ENCODE measurements at regions not wholly inside any gene's neighbourhood (a gene's known extent, or its start where the extent isn't known, plus 50 kb on each side); places are given as distances from the start of the nearest gene placed in this dataset.

DNA sequence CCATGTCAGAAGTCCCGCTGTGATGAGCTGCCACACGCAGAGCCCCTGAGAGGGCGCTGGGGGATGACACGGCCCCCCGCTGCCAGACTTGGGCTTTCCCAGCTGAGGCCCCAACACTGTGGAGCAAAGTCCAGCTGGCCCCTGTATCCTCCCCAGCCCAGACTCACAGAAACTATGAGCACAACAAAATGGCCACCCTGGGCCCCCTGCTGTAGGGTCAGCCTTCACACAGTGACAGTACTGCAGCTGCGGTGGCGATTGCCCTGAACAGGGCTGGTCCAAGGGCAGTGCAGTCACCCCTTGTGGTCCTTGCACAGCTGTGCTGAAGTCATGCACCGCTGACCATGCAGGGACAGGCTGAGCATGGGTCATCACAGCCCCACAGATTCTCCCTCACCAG lies 78.2 kb upstream of the CST7 start:
- Histone ChIP-seq H3K36me3 (ENCODE audit: control insufficient read depth, insufficient read depth, low read length) (no peaks in the 10 kb centered on the region), H3K9ac (ENCODE audit: insufficient read depth in 1 of 2, low read depth in 2 of 2, low read length in 2 of 2) (no peak overlapping the region), H3K27ac (ENCODE audit: extremely low read depth, low read depth, low read length) (no peak overlapping the region), H3K9me1 (ENCODE audit: control insufficient read depth, insufficient read depth, low read length) (no peaks in the 10 kb centered on the region), H3K79me2 (ENCODE audit: control insufficient read depth, insufficient read depth, low read length) (no peaks in the 10 kb centered on the region), H3K9me3 (replicated peaks; ENCODE audit: control insufficient read depth, insufficient read depth, low read depth, low read length) (no peaks in the 10 kb centered on the region), H3K4me3 (no peak overlapping the region), H3K27me3 (ENCODE audit: control insufficient read depth in 2 of 2, insufficient read depth in 2 of 2, low read length in 2 of 2) (no peaks in the 10 kb centered on the region; a peak in 1 of 5 replicates), H4K20me1 (replicated peaks; ENCODE audit: control insufficient read depth, insufficient read depth, low read length) (no peaks in the 10 kb centered on the region), H3K4me1 (replicated peaks in 1 of 2; ENCODE audit: control insufficient read depth in 2 of 2, insufficient read depth in 2 of 2, low read length in 2 of 2) (no peaks in the 10 kb centered on the region), H3K4me2 (ENCODE audit: insufficient read depth, low read length) (no peak overlapping the region), H2AFZ (ENCODE audit: low read depth, low read length) (no peak overlapping the region)
- ATAC-seq (no peak), DNase-seq (ENCODE audit: extremely low read depth in 1 of 4, low spot score in 3 of 4) (no peak), FAIRE-seq (no peak)
- BruUV-seq (replicated peaks): no TSS peak
- TF ChIP-seq MAFK (IDR thresholded peaks at IDR 0.05; ENCODE audit: low read length): no peak
- TF ChIP-seq PCBP1 (IDR thresholded peaks at IDR 0.05; ENCODE audit: low read depth, low read length, poor library complexity, severe bottlenecking): no peak
- TF ChIP-seq JUND (IDR thresholded peaks at IDR 0.05; ENCODE audit: borderline replicate concordance, low read depth, low read length): no peak
- no peak for TF ChIP-seq JUND (tag; IDR thresholded peaks at IDR 0.05; ENCODE audit: borderline replicate concordance, low read depth, low read length)
- TF ChIP-seq ZZZ3 (IDR thresholded peaks at IDR 0.05): no peak
- TF ChIP-seq NFIC (IDR thresholded peaks at IDR 0.05): no peak
- no peak for TF ChIP-seq HDAC2 (IDR thresholded peaks at IDR 0.05)
- TF ChIP-seq, protein P1, sequence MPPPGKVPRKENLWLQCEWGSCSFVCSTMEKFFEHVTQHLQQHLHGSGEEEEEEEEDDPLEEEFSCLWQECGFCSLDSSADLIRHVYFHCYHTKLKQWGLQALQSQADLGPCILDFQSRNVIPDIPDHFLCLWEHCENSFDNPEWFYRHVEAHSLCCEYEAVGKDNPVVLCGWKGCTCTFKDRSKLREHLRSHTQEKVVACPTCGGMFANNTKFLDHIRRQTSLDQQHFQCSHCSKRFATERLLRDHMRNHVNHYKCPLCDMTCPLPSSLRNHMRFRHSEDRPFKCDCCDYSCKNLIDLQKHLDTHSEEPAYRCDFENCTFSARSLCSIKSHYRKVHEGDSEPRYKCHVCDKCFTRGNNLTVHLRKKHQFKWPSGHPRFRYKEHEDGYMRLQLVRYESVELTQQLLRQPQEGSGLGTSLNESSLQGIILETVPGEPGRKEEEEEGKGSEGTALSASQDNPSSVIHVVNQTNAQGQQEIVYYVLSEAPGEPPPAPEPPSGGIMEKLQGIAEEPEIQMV (tag; conservative IDR thresholded peaks at IDR 0.05; ENCODE audit: low read depth): no peak
- TF ChIP-seq NFXL1 (CRISPR knock-in tag; IDR thresholded peaks at IDR 0.05): no peak
- no peak for TF ChIP-seq MTA3 (IDR thresholded peaks at IDR 0.05; ENCODE audit: borderline replicate concordance)
- TF ChIP-seq, protein P2, sequence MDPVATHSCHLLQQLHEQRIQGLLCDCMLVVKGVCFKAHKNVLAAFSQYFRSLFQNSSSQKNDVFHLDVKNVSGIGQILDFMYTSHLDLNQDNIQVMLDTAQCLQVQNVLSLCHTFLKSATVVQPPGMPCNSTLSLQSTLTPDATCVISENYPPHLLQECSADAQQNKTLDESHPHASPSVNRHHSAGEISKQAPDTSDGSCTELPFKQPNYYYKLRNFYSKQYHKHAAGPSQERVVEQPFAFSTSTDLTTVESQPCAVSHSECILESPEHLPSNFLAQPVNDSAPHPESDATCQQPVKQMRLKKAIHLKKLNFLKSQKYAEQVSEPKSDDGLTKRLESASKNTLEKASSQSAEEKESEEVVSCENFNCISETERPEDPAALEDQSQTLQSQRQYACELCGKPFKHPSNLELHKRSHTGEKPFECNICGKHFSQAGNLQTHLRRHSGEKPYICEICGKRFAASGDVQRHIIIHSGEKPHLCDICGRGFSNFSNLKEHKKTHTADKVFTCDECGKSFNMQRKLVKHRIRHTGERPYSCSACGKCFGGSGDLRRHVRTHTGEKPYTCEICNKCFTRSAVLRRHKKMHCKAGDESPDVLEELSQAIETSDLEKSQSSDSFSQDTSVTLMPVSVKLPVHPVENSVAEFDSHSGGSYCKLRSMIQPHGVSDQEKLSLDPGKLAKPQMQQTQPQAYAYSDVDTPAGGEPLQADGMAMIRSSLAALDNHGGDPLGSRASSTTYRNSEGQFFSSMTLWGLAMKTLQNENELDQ (CRISPR knock-in tag; IDR thresholded peaks at IDR 0.05; ENCODE audit: borderline replicate concordance): no peak
- TF ChIP-seq, protein P3, sequence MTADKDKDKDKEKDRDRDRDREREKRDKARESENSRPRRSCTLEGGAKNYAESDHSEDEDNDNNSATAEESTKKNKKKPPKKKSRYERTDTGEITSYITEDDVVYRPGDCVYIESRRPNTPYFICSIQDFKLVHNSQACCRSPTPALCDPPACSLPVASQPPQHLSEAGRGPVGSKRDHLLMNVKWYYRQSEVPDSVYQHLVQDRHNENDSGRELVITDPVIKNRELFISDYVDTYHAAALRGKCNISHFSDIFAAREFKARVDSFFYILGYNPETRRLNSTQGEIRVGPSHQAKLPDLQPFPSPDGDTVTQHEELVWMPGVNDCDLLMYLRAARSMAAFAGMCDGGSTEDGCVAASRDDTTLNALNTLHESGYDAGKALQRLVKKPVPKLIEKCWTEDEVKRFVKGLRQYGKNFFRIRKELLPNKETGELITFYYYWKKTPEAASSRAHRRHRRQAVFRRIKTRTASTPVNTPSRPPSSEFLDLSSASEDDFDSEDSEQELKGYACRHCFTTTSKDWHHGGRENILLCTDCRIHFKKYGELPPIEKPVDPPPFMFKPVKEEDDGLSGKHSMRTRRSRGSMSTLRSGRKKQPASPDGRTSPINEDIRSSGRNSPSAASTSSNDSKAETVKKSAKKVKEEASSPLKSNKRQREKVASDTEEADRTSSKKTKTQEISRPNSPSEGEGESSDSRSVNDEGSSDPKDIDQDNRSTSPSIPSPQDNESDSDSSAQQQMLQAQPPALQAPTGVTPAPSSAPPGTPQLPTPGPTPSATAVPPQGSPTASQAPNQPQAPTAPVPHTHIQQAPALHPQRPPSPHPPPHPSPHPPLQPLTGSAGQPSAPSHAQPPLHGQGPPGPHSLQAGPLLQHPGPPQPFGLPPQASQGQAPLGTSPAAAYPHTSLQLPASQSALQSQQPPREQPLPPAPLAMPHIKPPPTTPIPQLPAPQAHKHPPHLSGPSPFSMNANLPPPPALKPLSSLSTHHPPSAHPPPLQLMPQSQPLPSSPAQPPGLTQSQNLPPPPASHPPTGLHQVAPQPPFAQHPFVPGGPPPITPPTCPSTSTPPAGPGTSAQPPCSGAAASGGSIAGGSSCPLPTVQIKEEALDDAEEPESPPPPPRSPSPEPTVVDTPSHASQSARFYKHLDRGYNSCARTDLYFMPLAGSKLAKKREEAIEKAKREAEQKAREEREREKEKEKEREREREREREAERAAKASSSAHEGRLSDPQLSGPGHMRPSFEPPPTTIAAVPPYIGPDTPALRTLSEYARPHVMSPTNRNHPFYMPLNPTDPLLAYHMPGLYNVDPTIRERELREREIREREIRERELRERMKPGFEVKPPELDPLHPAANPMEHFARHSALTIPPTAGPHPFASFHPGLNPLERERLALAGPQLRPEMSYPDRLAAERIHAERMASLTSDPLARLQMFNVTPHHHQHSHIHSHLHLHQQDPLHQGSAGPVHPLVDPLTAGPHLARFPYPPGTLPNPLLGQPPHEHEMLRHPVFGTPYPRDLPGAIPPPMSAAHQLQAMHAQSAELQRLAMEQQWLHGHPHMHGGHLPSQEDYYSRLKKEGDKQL (CRISPR knock-in tag; IDR thresholded peaks at IDR 0.05; ENCODE audit: borderline replicate concordance): no peak
- TF ChIP-seq NONO (IDR thresholded peaks at IDR 0.05; ENCODE audit: low read depth in 2 of 2, low read length in 1 of 2): no peak
- WGBS (ENCODE audit: insufficient coverage, low coverage, missing lambda C conversion rate): 0% methylated on average over 8 of the region's 8 CpGs
- CTCF ChIA-PET (ENCODE audit: low intra/inter-chr PET ratio): no interaction called here
- intact Hi-C loops (cut with micrococcal nuclease) (no loop called here), in situ Hi-C loops (cut with MboI) (no loop called here)
- POLR2A ChIA-PET: no interaction called here
